NB4 (cell line): ENCODE measurements at regions not wholly inside any gene's neighbourhood (a gene's known extent, or its start where the extent isn't known, plus 50 kb on each side); places are given as distances from the start of the nearest gene placed in this dataset.

Source experiments
- MYC ChIP-seq: IDR thresholded peaks from 2 replicates; pipeline ENCODE4 v1.6.1; 2011; ENCODE audit warnings: low read depth, low read length
- POLR2A ChIP-seq: IDR thresholded peaks from 2 replicates; pipeline ENCODE4 v1.6.1; 2011; ENCODE audit warnings: mild to moderate bottlenecking; ENCODE audit not compliant: insufficient read length; ENCODE audit errors: extremely low read depth
- TF ChIP-seq, protein P1 (sequence below): IDR thresholded peaks from one replicate; pipeline ENCODE4 v1.5.1; 2012; ENCODE audit warnings: low read depth, low read length
- TF ChIP-seq, protein P2 (sequence below): IDR thresholded peaks from 2 replicates; pipeline ENCODE4 v1.6.1; 2011; ENCODE audit warnings: low read depth, low read length

- TF ChIP-seq, protein P1, sequence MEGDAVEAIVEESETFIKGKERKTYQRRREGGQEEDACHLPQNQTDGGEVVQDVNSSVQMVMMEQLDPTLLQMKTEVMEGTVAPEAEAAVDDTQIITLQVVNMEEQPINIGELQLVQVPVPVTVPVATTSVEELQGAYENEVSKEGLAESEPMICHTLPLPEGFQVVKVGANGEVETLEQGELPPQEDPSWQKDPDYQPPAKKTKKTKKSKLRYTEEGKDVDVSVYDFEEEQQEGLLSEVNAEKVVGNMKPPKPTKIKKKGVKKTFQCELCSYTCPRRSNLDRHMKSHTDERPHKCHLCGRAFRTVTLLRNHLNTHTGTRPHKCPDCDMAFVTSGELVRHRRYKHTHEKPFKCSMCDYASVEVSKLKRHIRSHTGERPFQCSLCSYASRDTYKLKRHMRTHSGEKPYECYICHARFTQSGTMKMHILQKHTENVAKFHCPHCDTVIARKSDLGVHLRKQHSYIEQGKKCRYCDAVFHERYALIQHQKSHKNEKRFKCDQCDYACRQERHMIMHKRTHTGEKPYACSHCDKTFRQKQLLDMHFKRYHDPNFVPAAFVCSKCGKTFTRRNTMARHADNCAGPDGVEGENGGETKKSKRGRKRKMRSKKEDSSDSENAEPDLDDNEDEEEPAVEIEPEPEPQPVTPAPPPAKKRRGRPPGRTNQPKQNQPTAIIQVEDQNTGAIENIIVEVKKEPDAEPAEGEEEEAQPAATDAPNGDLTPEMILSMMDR: no peak
- no peak for TF ChIP-seq POLR2A
- TF ChIP-seq, protein P2, sequence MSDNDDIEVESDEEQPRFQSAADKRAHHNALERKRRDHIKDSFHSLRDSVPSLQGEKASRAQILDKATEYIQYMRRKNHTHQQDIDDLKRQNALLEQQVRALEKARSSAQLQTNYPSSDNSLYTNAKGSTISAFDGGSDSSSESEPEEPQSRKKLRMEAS: no peak
- TF ChIP-seq MYC: no peak
Observed at GRCh38 chr2:71989671-71990070, 158.0 kb downstream of the CYP26B1 start.
